ENCODE measurements at regions not wholly inside any gene's neighbourhood (a gene's known extent, or its start where the extent isn't known, plus 50 kb on each side); places are given as distances from the start of the nearest gene placed in this dataset.

DNA sequence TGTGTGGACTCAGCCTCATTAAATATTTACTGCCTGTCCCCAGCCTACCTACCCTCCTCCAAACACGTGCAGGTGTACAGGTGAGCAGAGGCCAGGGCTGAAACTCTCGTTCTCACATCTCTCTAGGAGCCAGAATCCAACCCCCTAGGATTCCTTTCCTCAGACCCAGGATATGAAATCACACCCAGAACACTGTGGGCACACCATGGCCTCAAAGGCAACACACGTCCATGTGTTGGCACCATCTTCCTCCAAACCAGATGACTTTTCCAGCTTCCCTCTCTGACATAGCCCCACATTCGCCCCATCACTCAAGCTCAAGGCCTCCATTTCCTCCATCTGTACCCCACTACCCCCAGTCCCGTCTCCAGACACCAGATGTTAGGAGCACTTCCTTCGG lies 51.8 kb upstream of the DUSP5 start:
- TF ChIP-seq EZH2phosphoT487 (IDR thresholded peaks at IDR 0.05; ENCODE audit: insufficient read depth, low read depth) (no peak), EZH2 (IDR thresholded peaks at IDR 0.05; ENCODE audit: insufficient read depth, poor library complexity, severe bottlenecking) (no peak)

Data from GM23248 (cell line).